Gastrocnemius medialis (tissue), 4 donors: ENCODE measurements at regions not wholly inside any gene's neighbourhood (a gene's known extent, or its start where the extent isn't known, plus 50 kb on each side); places are given as distances from the start of the nearest gene placed in this dataset.
"Not testable (repeated sequence)": the region's sequence is repeated elsewhere in the genome, so short reads cannot be mapped to it uniquely, and the experiment has no call there.

ENCODE experiments used
- ATAC-seq, 2 donors: fragments of 150-250 bp; one replicate each; pipeline ENCODE4 v1.9.1; 2016
- DNase-seq, 2 donors: peaks; one replicate each; pipeline ENCODE4 v3.0.0-alpha.2; 2019
- H3K27ac ChIP-seq, 4 donors: fragments of 200-600 bp; sonication (generic); 1 replicate in 1 of 4; 2 replicates in 3 of 4; pipeline ENCODE4 v1.5.1; 2016 to 2018; ENCODE audit warnings: mild to moderate bottlenecking in 2 of 4, moderate library complexity in 1 of 4
- H3K27me3 ChIP-seq, 3 donors: fragments of 200-600 bp; sonication (generic) in 2 of 3; 1 replicate in 1 of 3; 2 replicates in 2 of 3; pipeline versions ENCODE4 v1.5.1 to v1.6.0; 2016 to 2019; ENCODE audit warnings: mild to moderate bottlenecking in 1 of 3, moderate library complexity in 1 of 3
- H3K36me3 ChIP-seq, 2 donors: fragments of 200-600 bp; sonication (generic) in 1 of 2; one replicate each; pipeline ENCODE4 v1.5.1; 2017 to 2018
- H3K4me1 ChIP-seq, 2 donors: fragments of 200-600 bp; sonication (generic) in 1 of 2; one replicate each; pipeline ENCODE4 v1.5.1; 2016 to 2017; ENCODE audit warnings: mild to moderate bottlenecking in 2 of 2
- H3K4me3 ChIP-seq, 4 donors: fragments of 200-600 bp; sonication (generic) in 3 of 4; 1 replicate in 1 of 4; 2 replicates in 3 of 4; pipeline ENCODE4 v1.5.1; 2016 to 2019; ENCODE audit warnings: mild to moderate bottlenecking in 2 of 4
- H3K9me3 ChIP-seq, 3 donors: fragments of 200-600 bp; sonication (generic) in 2 of 3; 1 replicate in 1 of 3; 2 replicates in 2 of 3; pipeline ENCODE4 v1.5.1; 2016 to 2019
- CTCF ChIP-seq, 5 experiments: fragments of 450-650 bp in 3 of 5; fragments of 200-600 bp in 2 of 5; sonication (generic) in 2 of 5; IDR thresholded peaks in 4 of 5; conservative IDR thresholded peaks in 1 of 5; 1 replicate in 4 of 5; 2 replicates in 1 of 5; pipeline ENCODE4 v1.5.1; 2016 to 2019; ENCODE audit warnings: antibody characterized with exemption in 5 of 5, mild to moderate bottlenecking in 3 of 5, moderate library complexity in 3 of 5
- POLR2A ChIP-seq, 2 donors: fragments of 450-650 bp; IDR thresholded peaks; one replicate each; pipeline ENCODE4 v1.6.1; 2017; ENCODE audit warnings: antibody characterized with exemption in 2 of 2, mild to moderate bottlenecking in 2 of 2, moderate library complexity in 2 of 2
- in situ Hi-C, 4 donors: fragments of 200-750 bp; cut with MboI; loops; one replicate each; pipeline versions ENCODE4 v1.15.0 to v1.8.0; 2017; ENCODE audit warnings: low sequenced_read_pairs in 4 of 4
- intact Hi-C: fragments of 100-400 bp; cut with DNase I; formaldehyde crosslinking; loops from one replicate; pipeline ENCODE4 v1.15.1; 2023; ENCODE audit warnings: low total_unique reads

GRCh38 chr5:131019111-131019510 lies 145.9 kb downstream of the HINT1 start:
- no peak for TF ChIP-seq CTCF (IDR thresholded peaks at IDR 0.05 in 4 of 5, conservative IDR thresholded peaks at IDR 0.05 in 1 of 5)
- no peak for TF ChIP-seq POLR2A (IDR thresholded peaks at IDR 0.05)
- in situ Hi-C loops: no loop called here
- DNase-seq (no peak), ATAC-seq (no peak)
- intact Hi-C loops: no loop called here
- Histone ChIP-seq H3K27ac (no peak overlapping the region), H3K27me3 (no peaks in the 10 kb centered on the region), H3K36me3 (no peaks in the 10 kb centered on the region), H3K4me1 (no peaks in the 10 kb centered on the region), H3K9me3 (no peaks in the 10 kb centered on the region), H3K4me3 (no peak overlapping the region)

- in situ Hi-C loops (no loop called here), intact Hi-C loops (no loop called here)
- Histone ChIP-seq H3K4me3 (no peak overlapping the region), H3K27me3 (no peaks in the 10 kb centered on the region), H3K4me1 (no peaks in the 10 kb centered on the region), H3K27ac (no peak overlapping the region), H3K36me3 (no peaks in the 10 kb centered on the region), H3K9me3 (no peaks in the 10 kb centered on the region)
- ATAC-seq: no peak
- no peak for DNase-seq
- no peak for TF ChIP-seq POLR2A (IDR thresholded peaks at IDR 0.05)
- TF ChIP-seq CTCF (IDR thresholded peaks at IDR 0.05 in 4 of 5, conservative IDR thresholded peaks at IDR 0.05 in 1 of 5): no peak
These were observed 156.7 kb downstream of the HINT1 start for GRCh38 chr5:131008329-131008728.

- Histone ChIP-seq H3K27me3 (no peaks in the 10 kb centered on the region), H3K4me3 (no peak overlapping the region), H3K36me3 (no peaks in the 10 kb centered on the region), H3K27ac (no peak overlapping the region), H3K9me3 (no peaks in the 10 kb centered on the region), H3K4me1 (no peaks in the 10 kb centered on the region)
- TF ChIP-seq POLR2A (IDR thresholded peaks at IDR 0.05) (no peak), CTCF (IDR thresholded peaks at IDR 0.05 in 4 of 5, conservative IDR thresholded peaks at IDR 0.05 in 1 of 5) (no peak)
- intact Hi-C loops: no loop called here
- in situ Hi-C loops: no loop called here
- no peak for DNase-seq
- ATAC-seq: no peak
These were observed 158.9 kb downstream of the HINT1 start for GRCh38 chr5:131005963-131006684.

- TF ChIP-seq CTCF (IDR thresholded peaks at IDR 0.05 in 4 of 5, conservative IDR thresholded peaks at IDR 0.05 in 1 of 5) (no peak), POLR2A (IDR thresholded peaks at IDR 0.05) (no peak)
- no peak for ATAC-seq
- no peak overlapping the region for H3K4me3 ChIP-seq
- H3K4me1 ChIP-seq: no peaks in the 10 kb centered on the region
- no peak for DNase-seq
- no peak overlapping the region for H3K27ac ChIP-seq
- no peaks in the 10 kb centered on the region for H3K27me3 ChIP-seq
- in situ Hi-C loops: no loop called here
- no peaks in the 10 kb centered on the region for H3K9me3 ChIP-seq
- intact Hi-C loops: no loop called here
- H3K36me3 ChIP-seq: no peaks in the 10 kb centered on the region
These were observed 163.5 kb downstream of the HINT1 start for GRCh38 chr5:131001507-131001906.

- Histone ChIP-seq H3K27ac (no peak overlapping the region), H3K27me3 (no peaks in the 10 kb centered on the region), H3K4me3 (no peak overlapping the region), H3K36me3 (no peaks in the 10 kb centered on the region), H3K4me1 (no peaks in the 10 kb centered on the region), H3K9me3 (no peaks in the 10 kb centered on the region)
- in situ Hi-C loops: no loop called here
- intact Hi-C loops: no loop called here
- ATAC-seq: no peak
- DNase-seq: no peak
- TF ChIP-seq POLR2A (IDR thresholded peaks at IDR 0.05): no peak
- no peak for TF ChIP-seq CTCF (IDR thresholded peaks at IDR 0.05 in 4 of 5, conservative IDR thresholded peaks at IDR 0.05 in 1 of 5)
These were observed 164.8 kb downstream of the HINT1 start for GRCh38 chr5:131000289-131000688.

GRCh38 chr5:130996720-130997119 lies 168.3 kb downstream of the HINT1 start:
- H3K36me3 ChIP-seq, intact Hi-C loops, in situ Hi-C loops, ATAC-seq, H3K4me1 ChIP-seq, H3K27me3 ChIP-seq, H3K27ac ChIP-seq, DNase-seq, H3K9me3 ChIP-seq, H3K4me3 ChIP-seq: not testable (repeated sequence)
